Left colon (tissue), 2 donors: ENCODE measurements at regions not wholly inside any gene's neighbourhood (a gene's known extent, or its start where the extent isn't known, plus 50 kb on each side); places are given as distances from the start of the nearest gene placed in this dataset.
A peak's percentile ranks its signal among the peaks of the same experiment; 100 is the strongest.

ENCODE experiments used
- ATAC-seq: fragments of 200-7000 bp; cut with Tn5 transposase; one replicate; pipeline ENCODE4 v1.9.1; 2020; ENCODE audit warnings: mild to moderate bottlenecking, moderate library complexity
- DNase-seq, 2 donors: peaks; one replicate each; pipeline ENCODE4 v3.0.0-alpha.2; 2020
- intact Hi-C, 2 donors: fragments of 100-400 bp; cut with DNase I in 1 of 2; cut with micrococcal nuclease in 1 of 2; formaldehyde crosslinking; loops; one replicate each; pipeline versions ENCODE4 v1.11.2 to v1.14.0; 2022; cut with DNase I, micrococcal nuclease
- donor health status: DM: no; HTN: no; CAD: no.
- donor health status: DM: yes; HTN: yes; CAD: no.

- DNase-seq (no peak), ATAC-seq (no peak)
- intact Hi-C loops: no loop called here
Measured at GRCh38 chr15:88403351-88403791, 63.8 kb downstream of the MRPL46 start.

GRCh38 chr15:88401996-88402656 is 65.1 kb downstream of the MRPL46 start:
- DNase-seq (peak; percentile 29 to 32), ATAC-seq (peak; percentile 40)
- intact Hi-C loops: no loop called here

DNA sequence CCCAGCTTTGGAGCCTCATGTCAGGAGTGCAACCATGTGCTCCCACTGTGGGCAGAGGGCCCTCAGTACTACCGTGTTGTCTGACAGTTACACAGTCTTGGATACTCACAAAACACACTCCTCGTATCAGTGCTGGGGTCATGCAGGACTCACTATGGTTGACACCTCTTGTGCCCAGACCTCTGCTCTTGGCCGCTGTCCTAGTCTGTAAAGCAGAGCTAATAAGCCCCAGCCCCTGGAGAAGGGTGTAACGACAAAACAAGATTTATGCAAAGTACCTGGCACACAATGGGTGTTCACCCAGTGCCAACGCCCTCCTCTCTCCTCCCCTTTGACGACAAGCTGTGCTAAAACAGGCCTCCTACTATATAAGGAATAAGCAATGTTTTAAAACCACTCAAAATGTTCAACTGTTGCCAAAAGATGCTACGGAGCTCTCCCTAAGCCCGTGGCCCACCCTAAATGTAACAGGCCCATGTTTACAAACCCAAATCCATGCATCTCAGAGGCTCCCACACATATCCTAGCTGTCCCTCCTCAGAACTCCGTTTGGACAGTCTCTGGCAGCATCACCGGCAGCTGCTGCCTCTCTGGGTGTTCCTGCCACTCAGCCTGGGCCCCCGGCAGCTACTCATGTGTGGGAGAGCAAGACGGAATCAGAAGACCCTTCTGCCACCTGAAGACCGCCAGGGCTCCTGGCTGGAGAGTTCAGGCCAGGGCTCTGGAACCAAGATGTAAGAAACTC is 65.8 kb downstream of the MRPL46 start:
- ATAC-seq: no peak
- peak in 1 of 2 donors; percentile 8 for DNase-seq
- intact Hi-C loops: no loop called here

- ATAC-seq (no peak), DNase-seq (no peak)
- intact Hi-C loops: no loop called here
Measured at GRCh38 chr15:88400591-88401250, 66.5 kb downstream of the MRPL46 start.

- intact Hi-C loops: no loop called here
- ATAC-seq: no peak
Measured at GRCh38 chr15:88400084-88400483, 67.1 kb downstream of the MRPL46 start.

DNA sequence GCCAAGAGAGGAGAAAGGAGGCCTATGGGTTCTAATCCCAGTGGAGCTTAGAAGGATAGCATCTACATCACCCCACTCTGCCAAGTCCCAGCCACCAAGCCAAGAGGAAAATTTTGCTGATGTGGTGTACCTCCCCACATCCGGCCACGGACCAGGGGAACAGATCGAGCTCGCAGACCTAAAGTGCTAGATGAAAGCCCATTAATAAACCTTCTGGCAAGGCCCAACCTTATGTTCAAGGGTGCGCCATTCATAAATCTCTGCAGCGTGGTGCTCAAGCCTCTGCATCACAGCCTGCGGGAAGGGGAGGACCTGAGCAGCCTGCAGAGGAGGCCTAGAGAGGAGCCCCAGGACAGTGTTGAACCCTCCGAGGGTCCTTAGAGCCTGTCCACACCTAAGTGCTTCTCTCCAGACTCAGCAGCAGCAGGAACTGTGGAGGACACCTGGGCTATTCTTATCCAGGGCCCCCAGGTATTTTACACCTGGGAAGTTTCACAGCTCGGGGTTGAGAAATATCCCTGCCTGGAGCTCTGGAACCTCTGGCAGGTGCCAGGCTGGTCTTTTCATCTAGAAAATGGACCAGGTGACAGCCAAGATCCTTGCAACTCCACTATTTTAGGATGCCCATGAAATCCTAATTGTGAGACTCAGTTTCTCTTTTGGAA is 68.0 kb downstream of the MRPL46 start:
- DNase-seq: no peak
- ATAC-seq: no peak
- intact Hi-C loops: no loop called here

More at GRCh38 chr15:88400084-88400483, 67.1 kb downstream of the MRPL46 start:
- no peak for DNase-seq

DNA sequence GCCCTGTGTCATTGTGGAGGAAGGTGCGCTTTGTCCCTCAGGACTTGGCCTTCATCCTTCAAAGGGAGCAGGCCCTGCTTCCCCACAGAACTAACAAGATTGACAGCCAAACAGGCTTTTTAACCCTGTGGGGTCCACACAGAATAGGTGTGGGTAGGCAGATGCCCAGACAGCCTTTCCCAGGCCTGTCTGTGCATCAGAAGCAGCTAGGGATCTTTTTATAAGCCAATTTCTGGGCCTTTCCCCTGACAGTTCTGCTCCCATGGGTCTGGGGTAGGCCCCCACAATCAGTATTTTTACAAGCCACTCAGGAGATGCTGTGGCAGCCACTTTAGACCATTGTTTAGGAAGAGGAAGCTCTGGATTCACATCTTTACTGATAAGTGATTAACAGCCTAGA is 69.2 kb downstream of the MRPL46 start:
- no peak for DNase-seq
- ATAC-seq: no peak
- intact Hi-C loops: no loop called here

- intact Hi-C loops: no loop called here
- DNase-seq (no peak), ATAC-seq (no peak)
Measured at GRCh38 chr15:88397506-88397905, 69.7 kb downstream of the MRPL46 start.

DNA sequence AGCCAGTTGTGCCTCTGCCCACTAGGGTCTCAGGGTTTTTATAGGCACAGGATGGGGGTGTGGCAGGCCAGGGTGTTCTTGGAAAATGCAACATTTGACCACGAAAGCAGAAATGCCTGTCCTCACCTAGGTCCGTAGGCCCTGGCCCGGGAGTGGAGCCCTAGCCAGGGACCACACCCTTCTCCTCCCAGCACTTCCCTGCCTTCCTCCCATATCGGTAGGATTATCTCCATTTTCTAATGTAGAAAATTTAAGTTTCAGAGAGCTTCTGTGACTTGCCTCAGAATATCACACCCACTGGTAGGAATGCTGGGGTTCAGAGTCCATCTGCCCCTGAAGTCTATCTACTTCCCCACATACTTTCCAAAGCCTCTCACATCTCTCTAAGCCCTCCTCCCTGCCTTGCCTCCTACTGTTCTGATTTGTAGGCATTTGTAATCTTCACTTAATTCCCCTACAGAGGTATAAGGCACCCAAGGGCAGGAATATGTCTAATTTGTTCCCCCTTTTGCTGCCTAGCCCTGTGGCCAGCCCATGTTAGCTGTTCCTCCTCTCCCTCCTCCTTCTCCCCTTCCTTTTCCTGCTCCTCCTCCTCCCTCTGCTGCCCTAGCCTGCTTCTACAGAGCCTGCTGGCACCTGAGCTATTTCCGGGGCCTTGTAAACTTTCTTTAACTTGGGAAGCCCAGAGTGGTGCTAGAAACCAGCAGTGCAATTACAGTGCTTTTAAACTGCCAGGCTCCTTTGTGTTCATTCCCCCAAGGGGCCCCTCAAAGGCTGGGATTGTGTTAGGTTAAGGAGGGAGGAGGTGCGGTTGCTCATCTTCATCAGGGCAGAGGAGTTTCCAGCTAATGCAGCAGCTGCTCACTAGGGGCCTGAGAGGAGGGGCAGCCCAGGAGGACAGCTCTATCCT is 71.1 kb downstream of the MRPL46 start:
- DNase-seq (no peak), ATAC-seq (no peak)
- intact Hi-C loops: no loop called here

- ATAC-seq (no peak), DNase-seq (no peak)
- intact Hi-C loops: no loop called here
Measured at GRCh38 chr15:88395241-88395640, 71.9 kb downstream of the MRPL46 start.

DNA sequence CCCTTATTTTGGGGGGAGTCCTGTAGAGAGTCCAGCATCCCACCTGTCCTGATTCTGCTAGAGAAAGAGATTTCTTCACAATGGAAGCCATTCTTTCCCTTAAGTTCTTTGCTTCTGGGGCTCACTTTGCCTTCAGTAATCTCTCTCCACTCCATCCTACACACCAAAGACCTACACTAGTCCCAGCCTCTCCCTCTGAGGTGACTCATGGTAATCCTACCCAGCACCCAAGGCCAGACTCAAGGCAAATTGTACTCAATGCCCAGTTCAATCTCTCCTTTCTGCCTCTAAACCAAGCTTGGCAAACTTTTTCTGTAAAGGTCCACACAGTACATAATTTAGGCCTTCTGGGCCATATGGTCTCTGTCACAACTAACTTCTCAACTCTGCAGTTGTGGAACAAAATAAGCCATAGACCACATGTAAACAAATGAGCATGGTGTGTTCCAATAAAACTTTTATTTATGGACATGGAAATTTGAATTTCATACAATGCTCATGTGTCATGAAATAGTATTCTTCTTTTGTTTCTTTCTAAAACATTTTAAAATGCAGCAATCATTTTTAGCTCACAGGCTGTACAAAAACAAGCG is 72.5 kb downstream of the MRPL46 start:
- ATAC-seq (no peak), DNase-seq (no peak)
- intact Hi-C loops: no loop called here

GRCh38 chr15:88393719-88394519 is 73.3 kb downstream of the MRPL46 start:
- DNase-seq (no peak), ATAC-seq (no peak)
- intact Hi-C loops: no loop called here

DNA sequence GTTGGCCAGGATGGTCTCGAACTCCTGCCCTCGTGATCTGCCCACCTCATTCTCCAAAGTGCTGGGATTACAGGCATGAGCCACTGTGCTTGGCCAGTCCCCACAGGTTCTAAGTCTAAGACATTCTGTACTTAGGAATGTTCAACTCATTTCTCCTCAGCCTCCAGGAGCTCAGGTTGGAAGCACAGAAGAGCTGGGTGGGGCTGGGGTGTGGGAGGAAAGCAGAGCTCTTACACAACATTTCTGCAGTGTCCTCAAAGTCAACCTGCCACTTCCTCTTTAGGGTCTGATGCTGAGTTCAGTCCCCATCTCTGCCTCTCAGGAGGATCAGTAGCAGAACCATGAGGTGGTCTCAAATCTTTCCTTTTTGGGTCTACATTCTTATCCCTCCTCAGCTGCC is 75.5 kb downstream of the MRPL46 start:
- ATAC-seq: no peak
- intact Hi-C loops: no loop called here

GRCh38 chr15:88391006-88391405 is 76.2 kb downstream of the MRPL46 start:
- ATAC-seq: no peak
- intact Hi-C loops: no loop called here
- DNase-seq: no peak

More for the DNA sequence above, 75.5 kb downstream of the MRPL46 start:
- no peak for DNase-seq

GRCh38 chr15:88390164-88390901 is 76.9 kb downstream of the MRPL46 start:
- ATAC-seq: no peak
- no peak for DNase-seq
- intact Hi-C loops: no loop called here

DNA sequence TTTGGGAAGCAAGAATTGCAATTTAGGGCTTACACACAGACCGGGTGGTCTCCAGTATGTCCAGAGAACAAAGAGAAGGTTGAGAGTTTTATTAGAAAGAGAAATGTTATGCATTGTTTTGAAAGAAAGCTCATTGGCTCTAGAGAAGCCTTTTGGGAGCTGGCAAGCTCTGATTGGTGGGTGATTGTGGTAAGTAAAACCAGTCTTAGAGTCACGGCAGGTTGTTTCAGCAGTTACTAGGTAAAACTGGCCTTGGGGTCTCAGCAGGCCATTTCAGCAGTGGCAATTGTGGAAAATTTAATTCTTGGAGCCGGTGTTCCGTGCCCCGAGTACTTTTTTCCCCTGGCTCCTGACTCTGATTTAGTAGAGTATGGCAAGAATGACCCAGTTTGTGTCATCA is 78.1 kb downstream of the MRPL46 start:
- DNase-seq (no peak), ATAC-seq (no peak)
- intact Hi-C loops: no loop called here

DNA sequence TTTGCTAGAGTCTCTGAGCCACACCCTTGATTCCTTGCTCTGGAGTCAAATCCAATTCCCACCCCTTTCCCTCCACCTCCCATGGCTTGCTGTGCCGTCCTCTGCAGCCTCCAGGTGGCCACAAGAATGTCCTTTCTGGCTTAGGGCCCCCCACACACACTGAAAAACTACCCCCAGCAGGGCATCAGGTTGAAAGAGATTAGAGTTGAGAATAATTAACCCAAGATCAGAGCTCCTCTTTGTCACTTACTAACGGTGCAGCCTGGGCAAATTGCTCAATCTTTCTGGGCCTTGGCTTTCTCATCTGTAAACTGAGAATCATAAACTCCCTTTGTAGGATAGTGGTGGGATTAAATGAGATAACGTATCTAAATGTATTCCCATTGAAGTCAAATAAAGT is 78.5 kb downstream of the MRPL46 start:
- no peak for DNase-seq
- no peak for ATAC-seq
- intact Hi-C loops: no loop called here
